Muscle layer of duodenum (tissue), 2 donors: ENCODE measurements at regions not wholly inside any gene's neighbourhood (a gene's known extent, or its start where the extent isn't known, plus 50 kb on each side); places are given as distances from the start of the nearest gene placed in this dataset.

Source experiments
- H3K27ac ChIP-seq: one replicate; pipeline ENCODE4 v1.7.0; 2013; ENCODE audit warnings: mild to moderate bottlenecking, low read length
- H3K27me3 ChIP-seq: one replicate; pipeline ENCODE4 v1.7.0; 2013; ENCODE audit warnings: low read depth, mild to moderate bottlenecking, control low read depth, low read length
- H3K36me3 ChIP-seq, 2 donors: one replicate each; pipeline ENCODE4 v1.7.0; 2013; ENCODE audit warnings: low read length in 2 of 2, control low read depth in 1 of 2, mild to moderate bottlenecking in 1 of 2; ENCODE audit not compliant: insufficient read depth in 2 of 2, control insufficient read depth in 1 of 2
- H3K4me1 ChIP-seq, 2 donors: one replicate each; pipeline ENCODE4 v1.7.0; 2013; ENCODE audit warnings: low read length in 2 of 2, mild to moderate bottlenecking in 2 of 2, control low read depth in 1 of 2, moderate library complexity in 1 of 2; ENCODE audit not compliant: insufficient read depth in 2 of 2, control insufficient read depth in 1 of 2
- H3K4me3 ChIP-seq, 2 donors: one replicate each; pipeline ENCODE4 v1.7.0; 2013; ENCODE audit warnings: low read length in 2 of 2, low read depth in 1 of 2, mild to moderate bottlenecking in 1 of 2
- H3K9me3 ChIP-seq, 2 donors: one replicate each; pipeline ENCODE4 v1.7.0; 2013; ENCODE audit warnings: low read length in 2 of 2, control low read depth in 1 of 2, mild to moderate bottlenecking in 1 of 2; ENCODE audit not compliant: control insufficient read depth in 1 of 2
- donor health status: healthy.

DNA sequence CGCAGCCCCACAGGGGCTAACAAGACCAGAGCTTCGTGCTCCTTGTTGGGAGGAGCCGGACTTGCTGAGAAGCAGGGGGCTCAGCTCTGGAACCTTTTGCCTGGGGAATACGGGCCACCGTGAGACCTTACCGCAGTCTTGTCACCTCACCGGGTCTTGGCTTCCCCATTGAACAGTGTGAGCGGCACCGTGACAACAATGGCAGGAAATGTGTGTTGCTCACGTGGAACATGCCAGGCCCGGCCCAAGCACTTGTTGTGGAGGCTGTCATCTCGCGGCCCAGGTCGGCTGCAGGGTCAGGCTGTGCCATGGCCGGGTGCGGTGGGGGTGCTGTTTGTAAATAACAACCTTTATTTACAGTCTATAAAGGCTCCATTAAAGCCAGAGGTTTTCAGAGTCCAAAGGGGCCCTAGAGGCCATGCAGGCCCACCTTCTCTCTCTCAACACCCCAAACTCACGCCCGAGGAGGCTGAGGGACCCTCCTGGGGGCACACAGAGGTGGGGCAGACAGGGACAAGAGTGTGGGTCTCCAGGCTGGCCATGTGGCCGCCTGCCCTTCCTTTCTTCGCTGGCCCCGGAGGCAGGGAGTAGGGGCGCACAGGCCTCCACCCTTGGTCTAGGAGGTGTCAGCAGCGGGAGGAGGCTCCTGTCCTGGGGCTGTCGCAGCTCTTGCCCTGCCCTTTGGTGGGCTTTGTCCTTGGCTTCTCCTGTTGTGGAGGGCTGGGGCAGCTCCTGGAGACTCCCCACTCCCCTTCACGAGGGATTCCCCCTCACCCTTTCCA, 79.7 kb downstream of the TSPAN17 start:
- H3K36me3 ChIP-seq, result no peaks in the 10 kb centered on the region
- H3K4me1 ChIP-seq, result no peaks in the 10 kb centered on the region
- no peak overlapping the region for H3K4me3 ChIP-seq
- peaks cover 13% of the 10 kb centered on the region for H3K27me3 ChIP-seq
- no peak overlapping the region for H3K27ac ChIP-seq
- peaks cover 0 to 7% of the 10 kb centered on the region in 2 donors for H3K9me3 ChIP-seq

- Histone ChIP-seq H3K36me3 (no peaks in the 10 kb centered on the region), H3K9me3 (peaks cover 0 to 7% of the 10 kb centered on the region in 2 donors), H3K27ac (no peak overlapping the region), H3K4me3 (no peak overlapping the region), H3K4me1 (no peaks in the 10 kb centered on the region), H3K27me3 (peaks cover 13% of the 10 kb centered on the region)
Measured at GRCh38 chr5:176727528-176727900, 80.2 kb downstream of the TSPAN17 start.

GRCh38 chr5:176727983-176728675, 80.8 kb downstream of the TSPAN17 start:
- H3K27ac ChIP-seq, result no peak overlapping the region
- H3K36me3 ChIP-seq, result no peaks in the 10 kb centered on the region
- no peak overlapping the region for H3K4me3 ChIP-seq
- H3K27me3 ChIP-seq, result peaks cover 13% of the 10 kb centered on the region
- H3K9me3 ChIP-seq, result peaks cover 0 to 7% of the 10 kb centered on the region in 2 donors
- H3K4me1 ChIP-seq, result no peaks in the 10 kb centered on the region

DNA sequence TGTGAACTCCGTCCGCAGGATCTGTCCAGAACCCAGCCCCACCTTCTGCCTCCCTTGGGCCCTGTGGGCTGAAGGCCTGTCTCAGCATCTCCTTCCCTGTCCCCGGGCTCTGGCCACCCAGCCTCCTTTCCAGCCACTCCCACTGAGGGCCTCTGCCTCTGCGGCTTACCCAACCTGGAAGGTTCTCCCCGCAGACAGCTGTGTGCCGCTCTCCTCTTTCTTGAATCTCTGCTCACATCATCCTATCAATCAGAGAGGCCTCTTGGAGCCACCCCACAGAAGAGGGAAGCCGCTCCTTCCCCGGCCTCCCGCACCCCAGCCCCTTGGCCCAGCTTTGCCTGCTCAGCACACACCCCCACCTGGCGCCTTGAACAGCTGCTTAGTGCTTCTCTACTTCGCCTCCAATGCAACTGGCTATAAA, 81.5 kb upstream of the UNC5A start:
- no peaks in the 10 kb centered on the region for H3K4me1 ChIP-seq
- no peak overlapping the region for H3K4me3 ChIP-seq
- no peak overlapping the region for H3K27ac ChIP-seq
- H3K36me3 ChIP-seq, result no peaks in the 10 kb centered on the region
- H3K9me3 ChIP-seq, result peaks cover 0 to 7% of the 10 kb centered on the region in 2 donors
- peaks cover 13% of the 10 kb centered on the region for H3K27me3 ChIP-seq

- Histone ChIP-seq H3K27ac (no peak overlapping the region), H3K36me3 (no peaks in the 10 kb centered on the region), H3K27me3 (peaks cover 13% of the 10 kb centered on the region), H3K4me1 (no peaks in the 10 kb centered on the region), H3K9me3 (peaks cover 0 to 7% of the 10 kb centered on the region in 2 donors), H3K4me3 (no peak overlapping the region)
Measured at GRCh38 chr5:176730815-176731475, 79.4 kb upstream of the UNC5A start.

DNA sequence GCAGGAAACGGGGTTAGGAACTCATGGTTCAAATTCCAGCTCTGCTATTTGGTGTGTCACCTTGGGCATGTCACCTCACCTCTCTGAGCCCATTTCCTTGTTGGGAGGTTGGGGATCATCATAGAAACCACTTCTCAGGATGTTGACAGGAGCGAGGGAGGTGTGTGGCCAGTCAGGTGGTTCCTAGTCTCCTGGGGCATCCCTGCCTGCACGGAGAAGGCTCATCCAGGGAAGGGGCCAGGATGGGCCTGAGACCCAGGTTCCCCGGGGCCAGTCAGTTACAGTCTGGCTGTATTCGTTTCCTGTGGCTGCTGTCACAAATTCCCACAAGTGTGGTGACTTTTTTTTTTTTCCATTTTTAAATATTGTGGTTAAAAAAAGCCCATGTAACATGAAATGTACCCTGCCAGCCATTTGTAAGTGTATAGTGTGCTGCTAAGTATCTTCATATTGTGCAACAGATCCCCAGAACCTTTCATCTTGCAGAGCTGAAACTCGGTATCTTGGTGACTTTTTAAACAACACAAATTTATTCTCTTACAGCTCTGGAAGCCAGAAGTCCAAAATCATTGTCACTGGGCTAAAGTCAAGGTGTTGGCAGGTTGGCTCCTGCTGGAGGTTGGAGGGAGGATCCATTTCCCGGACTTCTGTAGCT, 78.7 kb upstream of the UNC5A start:
- Histone ChIP-seq H3K27me3 (peaks cover 7% of the 10 kb centered on the region), H3K4me3 (no peak overlapping the region), H3K4me1 (no peaks in the 10 kb centered on the region), H3K36me3 (no peaks in the 10 kb centered on the region), H3K27ac (no peak overlapping the region), H3K9me3 (peaks cover 0 to 7% of the 10 kb centered on the region in 2 donors)

DNA sequence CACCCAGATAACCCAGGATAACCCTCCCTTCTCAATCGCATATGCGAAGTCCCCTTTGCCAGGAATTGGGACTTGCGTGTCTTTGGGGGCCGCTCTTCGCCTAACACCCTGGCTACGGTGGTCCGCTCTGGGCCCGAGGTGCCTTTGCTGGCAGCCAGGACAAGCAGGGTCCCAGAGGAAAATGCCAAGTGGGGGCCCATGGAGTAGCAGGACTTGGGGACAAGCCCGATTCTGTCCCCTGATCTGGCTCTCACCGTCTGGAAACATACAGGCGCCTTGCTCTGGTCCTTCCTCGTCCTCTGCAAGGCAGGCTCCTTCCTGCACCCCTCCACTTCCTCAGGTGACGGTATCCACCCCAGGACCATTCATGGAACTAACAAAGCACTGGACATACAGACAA, 78.1 kb upstream of the UNC5A start:
- H3K27ac ChIP-seq, result no peak overlapping the region
- no peaks in the 10 kb centered on the region for H3K36me3 ChIP-seq
- peaks cover 0 to 7% of the 10 kb centered on the region in 2 donors for H3K9me3 ChIP-seq
- H3K4me1 ChIP-seq, result no peaks in the 10 kb centered on the region
- peaks cover 6% of the 10 kb centered on the region for H3K27me3 ChIP-seq
- H3K4me3 ChIP-seq, result no peak overlapping the region

GRCh38 chr5:176732736-176733405, 77.5 kb upstream of the UNC5A start:
- Histone ChIP-seq H3K4me3 (no peak overlapping the region), H3K27me3 (peaks cover 10% of the 10 kb centered on the region), H3K27ac (no peak overlapping the region), H3K4me1 (no peaks in the 10 kb centered on the region), H3K36me3 (no peaks in the 10 kb centered on the region), H3K9me3 (peaks cover 0 to 7% of the 10 kb centered on the region in 2 donors)

DNA sequence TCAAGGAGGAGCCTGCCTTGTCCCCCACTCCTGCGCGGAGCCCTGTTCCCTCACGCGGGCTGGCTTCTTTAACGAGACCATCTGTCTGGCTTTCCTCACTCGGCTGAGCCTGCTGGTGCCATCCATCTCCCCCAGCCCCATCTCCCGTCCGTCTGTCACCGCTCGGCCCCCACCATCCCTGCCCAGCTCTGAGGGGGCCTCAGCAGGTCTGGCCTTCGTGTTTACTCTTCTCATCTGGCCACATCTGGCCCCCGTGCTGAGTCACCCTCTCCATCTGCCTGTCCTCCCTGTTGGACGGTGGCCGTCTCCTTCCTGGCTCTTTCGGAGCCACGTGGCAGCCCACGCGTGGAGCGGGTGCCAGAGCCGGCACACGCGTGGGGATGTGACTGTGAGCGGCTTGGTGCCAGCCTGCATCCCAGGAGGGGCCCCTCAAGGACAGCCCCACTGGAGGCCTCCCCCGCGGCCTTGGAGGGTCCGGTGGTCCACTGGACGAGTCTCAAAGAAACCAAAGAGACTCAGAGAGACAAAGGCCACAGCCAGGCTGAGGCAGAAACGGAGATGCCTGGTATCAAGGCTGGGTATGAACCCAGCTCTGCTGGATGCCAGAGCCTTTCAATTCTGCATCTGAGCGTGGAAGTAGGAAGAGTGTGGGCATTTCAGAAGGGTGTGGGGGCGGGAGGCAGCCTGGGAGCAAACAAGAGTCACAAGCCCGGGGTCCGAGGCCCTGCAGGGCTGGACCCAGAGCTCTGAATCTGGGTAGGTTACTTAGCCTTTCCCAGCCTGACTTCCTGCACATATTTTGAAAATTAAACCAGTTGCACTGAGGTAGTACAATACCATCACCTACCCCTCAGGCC, 76.7 kb upstream of the UNC5A start:
- Histone ChIP-seq H3K4me3 (no peak overlapping the region), H3K9me3 (peaks cover 0 to 7% of the 10 kb centered on the region in 2 donors), H3K36me3 (no peaks in the 10 kb centered on the region), H3K4me1 (no peaks in the 10 kb centered on the region), H3K27me3 (peaks cover 10% of the 10 kb centered on the region), H3K27ac (no peak overlapping the region)

- Histone ChIP-seq H3K27me3 (peaks cover 10% of the 10 kb centered on the region), H3K4me1 (no peaks in the 10 kb centered on the region), H3K4me3 (no peak overlapping the region), H3K27ac (no peak overlapping the region), H3K36me3 (no peaks in the 10 kb centered on the region), H3K9me3 (peaks cover 0 to 7% of the 10 kb centered on the region in 2 donors)
Measured at GRCh38 chr5:176734756-176735342, 75.5 kb upstream of the UNC5A start.
